ENCODE measurements at regions not wholly inside any gene's neighbourhood (a gene's known extent, or its start where the extent isn't known, plus 50 kb on each side); places are given as distances from the start of the nearest gene placed in this dataset.

- Histone ChIP-seq H3K27me3 (no peaks in the 10 kb centered on the region), H3K4me1 (no peaks in the 10 kb centered on the region), H3K36me3 (no peaks in the 10 kb centered on the region), H3K9me3 (peaks cover 0 to 8% of the 10 kb centered on the region in 2 donors), H3K27ac (no peak overlapping the region), H3K4me3 (no peak overlapping the region)
- TF ChIP-seq, protein P1, sequence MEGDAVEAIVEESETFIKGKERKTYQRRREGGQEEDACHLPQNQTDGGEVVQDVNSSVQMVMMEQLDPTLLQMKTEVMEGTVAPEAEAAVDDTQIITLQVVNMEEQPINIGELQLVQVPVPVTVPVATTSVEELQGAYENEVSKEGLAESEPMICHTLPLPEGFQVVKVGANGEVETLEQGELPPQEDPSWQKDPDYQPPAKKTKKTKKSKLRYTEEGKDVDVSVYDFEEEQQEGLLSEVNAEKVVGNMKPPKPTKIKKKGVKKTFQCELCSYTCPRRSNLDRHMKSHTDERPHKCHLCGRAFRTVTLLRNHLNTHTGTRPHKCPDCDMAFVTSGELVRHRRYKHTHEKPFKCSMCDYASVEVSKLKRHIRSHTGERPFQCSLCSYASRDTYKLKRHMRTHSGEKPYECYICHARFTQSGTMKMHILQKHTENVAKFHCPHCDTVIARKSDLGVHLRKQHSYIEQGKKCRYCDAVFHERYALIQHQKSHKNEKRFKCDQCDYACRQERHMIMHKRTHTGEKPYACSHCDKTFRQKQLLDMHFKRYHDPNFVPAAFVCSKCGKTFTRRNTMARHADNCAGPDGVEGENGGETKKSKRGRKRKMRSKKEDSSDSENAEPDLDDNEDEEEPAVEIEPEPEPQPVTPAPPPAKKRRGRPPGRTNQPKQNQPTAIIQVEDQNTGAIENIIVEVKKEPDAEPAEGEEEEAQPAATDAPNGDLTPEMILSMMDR (IDR thresholded peaks at IDR 0.05) = no peak
- DNase-seq (ENCODE audit: low spot score) = no peak
Measured at GRCh38 chr6:151733680-151734320, 73.7 kb upstream of the ESR1 start.

DNA sequence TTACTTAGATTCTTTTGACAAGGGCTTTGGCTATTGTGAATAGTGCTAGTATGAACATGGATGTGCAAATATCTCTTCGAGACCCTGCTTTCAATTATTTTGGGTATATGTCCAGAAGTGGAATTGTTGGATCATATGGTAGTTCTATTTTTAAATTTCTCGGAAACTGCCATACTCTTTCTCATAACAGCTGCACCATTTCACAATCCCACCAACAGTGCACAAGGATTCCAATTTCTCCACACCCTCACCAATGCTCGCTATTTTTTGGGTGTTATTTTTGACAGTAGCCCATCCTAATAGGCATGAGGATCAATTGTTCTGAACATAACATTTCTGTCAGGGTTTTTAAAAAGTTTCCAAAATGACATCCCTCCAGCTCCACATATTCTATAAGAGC lies 69.2 kb upstream of the ESR1 start:
- Histone ChIP-seq H3K4me3 (no peak overlapping the region), H3K27ac (no peak overlapping the region), H3K36me3 (no peaks in the 10 kb centered on the region), H3K4me1 (no peaks in the 10 kb centered on the region), H3K9me3 (no peaks in the 10 kb centered on the region), H3K27me3 (no peaks in the 10 kb centered on the region)
- DNase-seq (ENCODE audit: low spot score) = no peak
- TF ChIP-seq, protein P1 (IDR thresholded peaks at IDR 0.05) = no peak

GRCh38 chr6:151738960-151739359 lies 68.5 kb upstream of the ESR1 start:
- no peak for DNase-seq (ENCODE audit: low spot score)
- H3K36me3 ChIP-seq = no peaks in the 10 kb centered on the region
- H3K9me3 ChIP-seq = no peaks in the 10 kb centered on the region
- no peak overlapping the region for H3K27ac ChIP-seq
- no peaks in the 10 kb centered on the region for H3K27me3 ChIP-seq
- H3K4me3 ChIP-seq = no peak overlapping the region
- no peaks in the 10 kb centered on the region for H3K4me1 ChIP-seq
- TF ChIP-seq, protein P1 (IDR thresholded peaks at IDR 0.05) = no peak

DNA sequence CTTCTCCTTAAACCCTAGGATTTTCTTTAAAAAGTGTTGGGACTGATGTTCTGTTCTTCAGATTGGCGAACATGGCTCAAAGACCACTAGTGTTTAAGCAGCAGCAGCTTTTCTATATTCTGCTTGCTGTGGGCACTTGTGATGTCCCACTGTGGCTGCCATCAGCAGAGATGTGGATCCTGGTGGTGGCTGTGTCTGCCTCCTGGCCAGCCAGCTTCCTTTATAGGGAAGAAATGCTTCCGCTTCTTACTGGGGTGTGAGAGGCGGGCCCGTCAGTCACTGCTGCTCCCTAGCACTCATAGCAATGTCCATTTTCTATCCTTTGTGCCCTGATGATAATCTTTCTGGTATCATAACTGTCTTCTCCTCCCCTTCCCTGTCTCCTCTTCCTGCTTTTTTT lies 66.7 kb upstream of the ESR1 start:
- Histone ChIP-seq H3K9me3 (no peaks in the 10 kb centered on the region), H3K4me1 (no peaks in the 10 kb centered on the region), H3K4me3 (no peak overlapping the region), H3K27me3 (no peaks in the 10 kb centered on the region), H3K27ac (no peak overlapping the region), H3K36me3 (no peaks in the 10 kb centered on the region)
- TF ChIP-seq, protein P1 (IDR thresholded peaks at IDR 0.05) = no peak
- no peak for DNase-seq (ENCODE audit: low spot score)

GRCh38 chr6:151747896-151748295 lies 59.6 kb upstream of the ESR1 start:
- H3K27me3 ChIP-seq = no peaks in the 10 kb centered on the region
- no peak for DNase-seq (ENCODE audit: low spot score)
- H3K27ac ChIP-seq = no peak overlapping the region
- TF ChIP-seq, protein P1 (IDR thresholded peaks at IDR 0.05) = no peak
- no peak overlapping the region for H3K4me3 ChIP-seq
- H3K9me3 ChIP-seq = no peaks in the 10 kb centered on the region
- no peaks in the 10 kb centered on the region for H3K36me3 ChIP-seq
- no peaks in the 10 kb centered on the region for H3K4me1 ChIP-seq

- no peak overlapping the region for H3K27ac ChIP-seq
Measured at GRCh38 chr6:151749341-151749740, 58.1 kb upstream of the ESR1 start.

More at GRCh38 chr6:151749341-151749740, 58.1 kb upstream of the ESR1 start:
- Histone ChIP-seq H3K9me3 (no peaks in the 10 kb centered on the region), H3K4me3 (no peak overlapping the region), H3K27me3 (no peaks in the 10 kb centered on the region), H3K36me3 (no peaks in the 10 kb centered on the region), H3K4me1 (no peaks in the 10 kb centered on the region)
- no peak for DNase-seq (ENCODE audit: low spot score)
- TF ChIP-seq, protein P1 (IDR thresholded peaks at IDR 0.05) = no peak
